ENCODE measurements at regions not wholly inside any gene's neighbourhood (a gene's known extent, or its start where the extent isn't known, plus 50 kb on each side); places are given as distances from the start of the nearest gene placed in this dataset.
"Not testable (repeated sequence)": the region's sequence is repeated elsewhere in the genome, so short reads cannot be mapped to it uniquely, and the experiment has no call there.

- in situ Hi-C loops (cut with HindIII; ENCODE audit: low pct_ligation_motif_present, low sequenced_read_pairs) = no loop called here
Measured at GRCh38 chr9:11159318-11159862, 546.6 kb upstream of the PTPRD start.

GRCh38 chr9:11163843-11164242 lies 551.0 kb upstream of the PTPRD start:
- H3K27me3 ChIP-seq (replicated peaks) = no peaks in the 10 kb centered on the region
- H3K27ac ChIP-seq = no peak overlapping the region
- no peak for DNase-seq
- in situ Hi-C loops (cut with HindIII; ENCODE audit: low pct_ligation_motif_present, low sequenced_read_pairs) = no loop called here
- no peaks in the 10 kb centered on the region for H3K36me3 ChIP-seq (replicated peaks)
- no peak overlapping the region for H3K4me3 ChIP-seq (ENCODE audit: low read depth, low read length)
- no peak for TF ChIP-seq CTCF (IDR thresholded peaks at IDR 0.05; ENCODE audit: low read depth, low read length, missing control alignments)

More at GRCh38 chr9:11159318-11159862, 546.6 kb upstream of the PTPRD start:
- TF ChIP-seq CTCF (IDR thresholded peaks at IDR 0.05; ENCODE audit: low read depth, low read length, missing control alignments) = no peak
- no peak for DNase-seq
- Histone ChIP-seq H3K36me3 (replicated peaks) (no peaks in the 10 kb centered on the region), H3K27ac (no peak overlapping the region), H3K4me3 (ENCODE audit: low read depth, low read length) (no peak overlapping the region), H3K27me3 (replicated peaks) (no peaks in the 10 kb centered on the region)

GRCh38 chr9:11182001-11182400 lies 569.2 kb upstream of the PTPRD start:
- in situ Hi-C loops (cut with HindIII; ENCODE audit: low pct_ligation_motif_present, low sequenced_read_pairs) = no loop called here
- DNase-seq = no peak
- Histone ChIP-seq H3K4me3 (ENCODE audit: low read depth, low read length) (no peak overlapping the region), H3K27ac (no peak overlapping the region), H3K36me3 (replicated peaks) (no peaks in the 10 kb centered on the region), H3K27me3 (replicated peaks) (no peaks in the 10 kb centered on the region)
- no peak for TF ChIP-seq CTCF (IDR thresholded peaks at IDR 0.05; ENCODE audit: low read depth, low read length, missing control alignments)

- no peak overlapping the region for H3K27ac ChIP-seq
- in situ Hi-C loops (cut with HindIII; ENCODE audit: low pct_ligation_motif_present, low sequenced_read_pairs) = no loop called here
- no peak for TF ChIP-seq CTCF (IDR thresholded peaks at IDR 0.05; ENCODE audit: low read depth, low read length, missing control alignments)
Measured at GRCh38 chr9:11190719-11191118, 577.9 kb upstream of the PTPRD start.

GRCh38 chr9:11192993-11193392 lies 580.2 kb upstream of the PTPRD start:
- no peaks in the 10 kb centered on the region for H3K27me3 ChIP-seq (replicated peaks)
- H3K27ac ChIP-seq = no peak overlapping the region
- in situ Hi-C loops (cut with HindIII; ENCODE audit: low pct_ligation_motif_present, low sequenced_read_pairs) = no loop called here
- no peaks in the 10 kb centered on the region for H3K36me3 ChIP-seq (replicated peaks)
- no peak for TF ChIP-seq CTCF (IDR thresholded peaks at IDR 0.05; ENCODE audit: low read depth, low read length, missing control alignments)
- H3K4me3 ChIP-seq (ENCODE audit: low read depth, low read length) = no peak overlapping the region
- no peak for DNase-seq

More at GRCh38 chr9:11190719-11191118, 577.9 kb upstream of the PTPRD start:
- H3K4me3 ChIP-seq (ENCODE audit: low read depth, low read length) = no peak overlapping the region
- no peak for DNase-seq
- no peaks in the 10 kb centered on the region for H3K36me3 ChIP-seq (replicated peaks)
- H3K27me3 ChIP-seq (replicated peaks) = no peaks in the 10 kb centered on the region

- DNase-seq = no peak
- H3K36me3 ChIP-seq (replicated peaks) = no peaks in the 10 kb centered on the region
- no peak for TF ChIP-seq CTCF (IDR thresholded peaks at IDR 0.05; ENCODE audit: low read depth, low read length, missing control alignments)
- no peaks in the 10 kb centered on the region for H3K27me3 ChIP-seq (replicated peaks)
- H3K4me3 ChIP-seq (ENCODE audit: low read depth, low read length) = no peak overlapping the region
- no peak overlapping the region for H3K27ac ChIP-seq
- in situ Hi-C loops (cut with HindIII; ENCODE audit: low pct_ligation_motif_present, low sequenced_read_pairs) = no loop called here
Measured at GRCh38 chr9:11194246-11194645, 581.4 kb upstream of the PTPRD start.

GRCh38 chr9:11196840-11197365 lies 584.1 kb upstream of the PTPRD start:
- in situ Hi-C loops (cut with HindIII; ENCODE audit: low pct_ligation_motif_present, low sequenced_read_pairs); H3K4me3 ChIP-seq (ENCODE audit: low read depth, low read length); H3K36me3 ChIP-seq (replicated peaks); H3K27ac ChIP-seq; H3K27me3 ChIP-seq (replicated peaks); DNase-seq: not testable (repeated sequence)
